Renal pelvis (tissue), 1 donor: ENCODE measurements at regions not wholly inside any gene's neighbourhood (a gene's known extent, or its start where the extent isn't known, plus 50 kb on each side); places are given as distances from the start of the nearest gene placed in this dataset.
"Not testable (repeated sequence)": the region's sequence is repeated elsewhere in the genome, so short reads cannot be mapped to it uniquely, and the experiment has no call there.

Experiments used
- DNase-seq: peaks from one replicate; pipeline ENCODE4 v3.0.0-alpha.2; 2013

DNA sequence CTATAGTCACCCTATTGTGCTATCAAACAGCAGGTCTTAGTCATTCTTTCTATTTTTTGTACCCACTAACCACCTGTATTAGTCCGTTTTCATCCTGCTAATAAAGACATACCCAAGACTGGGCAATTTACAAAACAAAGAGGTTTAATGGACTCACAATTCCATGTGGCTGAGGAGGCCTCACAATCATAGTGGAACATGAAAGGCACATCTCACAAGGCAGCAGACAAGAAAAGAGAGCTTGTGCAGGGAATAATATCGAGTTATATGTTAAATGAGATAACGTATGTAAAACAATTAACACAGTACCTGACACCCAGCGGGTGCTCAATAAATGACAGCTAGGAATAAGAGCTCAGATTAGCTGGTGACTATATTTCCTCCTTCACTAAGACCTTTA, 88.1 kb upstream of the WDR44 start:
- no peak for DNase-seq

DNA sequence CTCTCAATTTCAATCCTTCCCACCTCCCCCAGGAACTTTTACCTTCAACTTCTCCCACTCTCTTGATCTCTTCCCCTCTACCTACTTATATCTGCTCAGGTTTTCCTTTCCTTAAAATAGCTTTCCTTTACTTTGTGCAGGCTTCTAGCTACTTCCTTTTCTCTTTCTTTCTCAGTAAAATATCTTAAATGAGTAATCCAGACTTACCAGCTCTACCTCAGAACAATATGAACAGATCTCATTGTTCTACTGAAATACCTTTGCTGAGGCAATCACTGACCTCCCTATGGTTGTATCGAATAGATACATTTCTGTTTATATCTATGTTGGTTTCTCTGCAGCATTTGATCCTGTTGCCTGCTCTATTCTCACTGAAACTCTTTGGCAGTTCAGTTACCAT, 86.7 kb upstream of the WDR44 start:
- no peak for DNase-seq

DNA sequence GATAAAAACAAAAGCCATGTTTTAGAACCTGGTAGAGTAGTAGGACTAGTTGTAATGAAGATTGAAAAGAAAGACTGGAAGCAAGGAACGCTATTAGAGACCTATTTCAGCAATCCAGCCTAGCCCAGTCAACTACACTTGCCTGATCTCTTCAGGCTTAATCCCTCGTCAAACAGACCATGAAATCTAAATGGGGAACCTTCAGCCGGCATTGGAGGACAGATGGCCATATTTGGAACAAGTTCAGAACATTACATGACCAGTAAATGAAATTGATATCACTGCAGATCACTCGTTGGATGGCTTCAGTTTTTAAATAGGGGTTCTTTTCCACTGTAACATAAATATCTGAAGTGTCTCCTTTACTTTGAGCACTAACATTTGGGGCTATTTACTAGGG, 84.8 kb upstream of the WDR44 start:
- DNase-seq = no peak

- no peak for DNase-seq
Observed at GRCh38 chrX:118271775-118272174, 74.1 kb upstream of the WDR44 start.

DNA sequence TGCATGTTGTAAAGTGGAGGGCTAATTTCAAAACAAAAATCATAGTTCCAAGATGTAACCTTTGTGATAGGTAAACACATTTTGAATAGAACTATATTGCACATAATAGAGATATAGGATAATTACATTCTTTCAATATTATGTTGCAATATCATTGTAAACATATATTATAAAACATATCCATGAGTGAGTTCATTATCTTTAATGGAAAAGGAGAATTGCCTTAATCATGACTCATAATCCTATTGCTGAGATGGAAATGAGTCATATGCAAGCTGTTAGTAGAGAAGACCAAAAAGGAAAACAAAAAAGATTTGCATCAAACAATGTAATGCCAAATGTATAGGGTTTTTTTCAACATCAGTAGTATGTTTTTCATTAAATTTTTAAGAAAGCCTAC, 73.7 kb upstream of the WDR44 start:
- no peak for DNase-seq

DNA sequence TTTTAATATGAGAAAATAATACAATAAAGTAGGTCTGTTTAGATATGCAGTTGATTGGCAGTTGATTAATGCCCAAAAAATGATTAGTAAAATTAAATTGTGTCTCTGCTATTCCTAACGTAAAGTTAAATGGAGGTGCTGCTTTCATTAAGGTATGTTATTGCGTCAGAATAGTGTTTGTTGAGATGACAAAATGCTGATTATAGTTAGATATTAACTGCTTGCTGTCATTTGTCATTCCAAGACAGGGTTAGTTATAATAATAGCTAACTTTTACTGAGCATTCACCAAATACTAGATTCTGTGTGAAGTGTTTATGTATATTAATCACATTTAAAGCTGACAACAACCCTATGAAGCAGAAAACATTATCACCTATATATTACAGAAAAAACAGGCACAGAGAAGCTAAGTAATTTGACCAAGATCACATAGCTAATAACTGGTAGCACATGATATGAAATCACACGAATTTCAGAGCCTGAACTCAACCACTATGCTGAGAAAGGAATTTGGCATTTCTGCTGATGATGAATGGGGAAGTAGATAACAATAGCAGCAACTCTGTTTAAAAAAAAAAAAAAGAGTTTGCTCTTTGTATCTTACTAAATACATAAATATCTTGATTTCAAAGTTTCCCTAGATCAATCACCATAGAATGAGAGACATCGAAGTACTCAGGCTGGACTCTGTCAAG, 59.7 kb upstream of the WDR44 start:
- no peak for DNase-seq

DNA sequence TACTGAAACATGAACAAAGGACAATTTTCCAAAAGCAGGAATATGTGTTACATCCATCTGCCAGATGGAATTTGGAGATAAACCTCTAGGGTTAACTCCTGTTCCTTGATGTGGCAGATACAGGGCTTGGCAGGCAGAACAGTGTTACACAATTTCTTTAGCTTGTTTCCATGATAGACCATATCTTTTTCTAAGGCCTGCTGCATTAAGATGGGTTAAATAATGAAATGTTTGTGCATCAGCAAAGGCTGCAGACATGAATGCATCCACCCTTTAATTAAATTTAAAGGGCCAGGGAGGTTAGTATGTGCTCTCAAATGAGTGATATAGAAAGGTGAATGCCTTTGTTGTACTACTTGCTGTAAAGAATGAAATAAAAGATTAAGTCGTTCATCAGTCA, 50.1 kb upstream of the WDR44 start:
- DNase-seq = not testable (repeated sequence)
